ENCODE measurements at regions not wholly inside any gene's neighbourhood (a gene's known extent, or its start where the extent isn't known, plus 50 kb on each side); places are given as distances from the start of the nearest gene placed in this dataset.

- H3K4me2 ChIP-seq (ENCODE audit: insufficient read depth, low read length): no peak overlapping the region
- TF ChIP-seq EZH2 (IDR thresholded peaks at IDR 0.05; ENCODE audit: borderline replicate concordance, low read depth, low read length, severe bottlenecking) (no peak), GATA2 (IDR thresholded peaks at IDR 0.05; ENCODE audit: insufficient read depth, insufficient read length, low read depth, low read length) (no peak), MYC (IDR thresholded peaks at IDR 0.05; ENCODE audit: low read depth, low read length) (no peak), FOS (IDR thresholded peaks at IDR 0.05; ENCODE audit: borderline replicate concordance, insufficient read depth, low read length) (no peak), POLR2AphosphoS5 (IDR thresholded peaks at IDR 0.05; ENCODE audit: insufficient read depth, low read depth, low read length) (no peak), POLR2A (IDR thresholded peaks at IDR 0.05; ENCODE audit: low read depth, low read length) (no peak), JUN (IDR thresholded peaks at IDR 0.05; ENCODE audit: borderline replicate concordance, insufficient read depth, insufficient read length, low read depth) (no peak)
- TF ChIP-seq, protein P1, sequence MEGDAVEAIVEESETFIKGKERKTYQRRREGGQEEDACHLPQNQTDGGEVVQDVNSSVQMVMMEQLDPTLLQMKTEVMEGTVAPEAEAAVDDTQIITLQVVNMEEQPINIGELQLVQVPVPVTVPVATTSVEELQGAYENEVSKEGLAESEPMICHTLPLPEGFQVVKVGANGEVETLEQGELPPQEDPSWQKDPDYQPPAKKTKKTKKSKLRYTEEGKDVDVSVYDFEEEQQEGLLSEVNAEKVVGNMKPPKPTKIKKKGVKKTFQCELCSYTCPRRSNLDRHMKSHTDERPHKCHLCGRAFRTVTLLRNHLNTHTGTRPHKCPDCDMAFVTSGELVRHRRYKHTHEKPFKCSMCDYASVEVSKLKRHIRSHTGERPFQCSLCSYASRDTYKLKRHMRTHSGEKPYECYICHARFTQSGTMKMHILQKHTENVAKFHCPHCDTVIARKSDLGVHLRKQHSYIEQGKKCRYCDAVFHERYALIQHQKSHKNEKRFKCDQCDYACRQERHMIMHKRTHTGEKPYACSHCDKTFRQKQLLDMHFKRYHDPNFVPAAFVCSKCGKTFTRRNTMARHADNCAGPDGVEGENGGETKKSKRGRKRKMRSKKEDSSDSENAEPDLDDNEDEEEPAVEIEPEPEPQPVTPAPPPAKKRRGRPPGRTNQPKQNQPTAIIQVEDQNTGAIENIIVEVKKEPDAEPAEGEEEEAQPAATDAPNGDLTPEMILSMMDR (IDR thresholded peaks at IDR 0.05; ENCODE audit: extremely low read depth in 1 of 2, insufficient read depth in 1 of 2, low read depth in 1 of 2, low read length in 2 of 2): no peak
- TF ChIP-seq, protein P2, sequence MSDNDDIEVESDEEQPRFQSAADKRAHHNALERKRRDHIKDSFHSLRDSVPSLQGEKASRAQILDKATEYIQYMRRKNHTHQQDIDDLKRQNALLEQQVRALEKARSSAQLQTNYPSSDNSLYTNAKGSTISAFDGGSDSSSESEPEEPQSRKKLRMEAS (IDR thresholded peaks at IDR 0.05; ENCODE audit: insufficient read depth, insufficient read length): no peak
- FAIRE-seq: no peak
- no peaks in the 10 kb centered on the region for H3K9me1 ChIP-seq (replicated peaks; ENCODE audit: control insufficient read depth, extremely low read depth, insufficient read depth, low read length)
- POLR2A ChIA-PET: interaction anchor here (0.7 kb wide), 1 partner anchor 474 kb away, joined by 9 read pairs; no protein-coding TSS in a partner anchor
- no peaks in the 10 kb centered on the region for H3K9me3 ChIP-seq (replicated peaks; ENCODE audit: control insufficient read depth, insufficient read depth, low read length)
- H3K79me2 ChIP-seq (ENCODE audit: control insufficient read depth, insufficient read depth, low read length): no peaks in the 10 kb centered on the region
- H3K4me3 ChIP-seq (replicated peaks in 1 of 3; ENCODE audit: insufficient read depth in 1 of 3, low read depth in 1 of 3, low read length in 3 of 3): no peak overlapping the region
- H3K4me1 ChIP-seq (ENCODE audit: control insufficient read depth, extremely low read depth, insufficient read depth, low read length): no peaks in the 10 kb centered on the region
- DNase-seq (ENCODE audit: low read depth, low spot score): no peak
- H2AFZ ChIP-seq (ENCODE audit: low read depth, low read length): no peak overlapping the region
- dilution Hi-C loops (cut with MboI; ENCODE audit: extremely low pct_ligation_motif_present, low sequenced_read_pairs) (no loop called here), intact Hi-C loops (cut with micrococcal nuclease) (no loop called here)
- H4K20me1 ChIP-seq (replicated peaks; ENCODE audit: control insufficient read depth, extremely low read depth, insufficient read depth, low read length): no peaks in the 10 kb centered on the region
- no peak overlapping the region for H3K27ac ChIP-seq (ENCODE audit: insufficient read depth, low read depth, low read length)
- no TSS peak for BruUV-seq (replicated peaks)
- no peak overlapping the region for H3K9ac ChIP-seq (replicated peaks; ENCODE audit: extremely low read depth, insufficient read depth, low read length)
- no peaks in the 10 kb centered on the region for H3K36me3 ChIP-seq (ENCODE audit: control insufficient read depth in 2 of 2, extremely low read depth in 1 of 2, insufficient read depth in 2 of 2, low read length in 2 of 2)
- CTCF ChIA-PET: no interaction called here
- H3K27me3 ChIP-seq (ENCODE audit: control insufficient read depth in 2 of 2, insufficient read depth in 2 of 2, low read length in 2 of 2): no peaks in the 10 kb centered on the region
Measured at GRCh38 chr10:10462151-10462941, 555.3 kb upstream of the CELF2 start.

Data from endothelial cell of umbilical vein (primary cell).